Fibroblast of skin of left quadriceps (primary cell): ENCODE measurements at regions not wholly inside any gene's neighbourhood (a gene's known extent, or its start where the extent isn't known, plus 50 kb on each side); places are given as distances from the start of the nearest gene placed in this dataset.
"Not testable (repeated sequence)": the region's sequence is repeated elsewhere in the genome, so short reads cannot be mapped to it uniquely, and the experiment has no call there.

Experiments
- DNase-seq, 2 experiments: peaks; one replicate each; pipeline ENCODE4 v3.0.0-alpha.2; 2013; ENCODE audit warnings: low read depth in 2 of 2

- DNase-seq = no peak
Measured at GRCh38 chr7:110386913-110387312, 704.0 kb upstream of the LRRN3 start.

DNA sequence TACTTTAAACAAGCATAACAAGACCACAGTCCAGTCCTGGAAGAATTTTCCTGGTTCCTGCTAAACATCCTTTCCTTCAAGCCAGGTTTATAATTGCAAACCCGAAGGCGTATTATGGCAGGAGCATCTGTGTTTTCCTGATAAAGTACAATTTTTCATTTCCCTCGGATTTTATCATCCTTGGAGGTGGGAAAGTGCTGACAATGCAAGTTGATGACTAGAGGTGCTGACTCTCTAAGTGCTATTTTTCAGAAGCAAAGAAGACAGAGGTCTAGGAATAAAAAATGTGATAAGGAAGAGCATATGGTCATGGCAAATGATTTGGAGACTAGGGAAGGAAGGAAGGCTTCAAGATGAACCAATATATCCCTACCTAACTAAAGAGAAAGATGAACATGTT, 703.2 kb upstream of the LRRN3 start:
- no peak for DNase-seq

DNA sequence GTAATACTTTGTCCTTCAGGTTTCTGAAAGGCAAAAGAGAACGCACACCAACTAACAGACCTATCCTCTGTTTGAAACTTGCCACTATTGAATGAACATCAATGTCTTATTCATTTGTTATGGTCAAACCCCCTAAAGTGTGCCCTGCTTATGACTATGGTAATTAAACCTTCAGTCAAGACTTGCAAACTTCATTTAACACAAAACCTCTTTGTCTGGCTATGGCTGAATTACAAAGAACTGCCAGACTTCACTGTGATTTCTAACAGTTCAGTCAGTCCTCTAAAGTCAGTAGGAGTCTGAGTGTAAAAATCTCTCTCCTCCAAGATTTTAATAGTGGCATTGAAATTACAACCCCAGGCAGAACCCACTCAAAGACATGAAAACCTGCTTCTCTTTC, 702.5 kb upstream of the LRRN3 start:
- DNase-seq = no peak

DNA sequence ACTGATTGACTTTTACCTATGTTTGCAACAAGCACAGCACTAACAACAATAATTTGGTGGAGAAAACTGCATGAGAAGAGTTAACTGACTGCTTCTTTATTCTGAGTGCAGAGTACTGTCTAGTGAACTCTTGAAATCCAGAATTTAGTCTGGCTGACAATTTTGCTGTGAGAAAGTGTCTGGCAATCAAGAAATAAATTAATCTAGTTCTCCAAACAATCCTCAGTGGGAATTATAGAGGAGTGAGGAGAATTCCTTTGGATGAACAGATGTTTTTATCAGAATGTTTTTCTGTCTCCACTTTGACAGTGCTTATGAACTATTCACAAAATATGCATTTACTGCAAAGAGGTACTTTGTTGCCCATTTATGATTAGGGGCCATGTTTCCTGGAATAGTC, 694.9 kb upstream of the LRRN3 start:
- DNase-seq = no peak

DNA sequence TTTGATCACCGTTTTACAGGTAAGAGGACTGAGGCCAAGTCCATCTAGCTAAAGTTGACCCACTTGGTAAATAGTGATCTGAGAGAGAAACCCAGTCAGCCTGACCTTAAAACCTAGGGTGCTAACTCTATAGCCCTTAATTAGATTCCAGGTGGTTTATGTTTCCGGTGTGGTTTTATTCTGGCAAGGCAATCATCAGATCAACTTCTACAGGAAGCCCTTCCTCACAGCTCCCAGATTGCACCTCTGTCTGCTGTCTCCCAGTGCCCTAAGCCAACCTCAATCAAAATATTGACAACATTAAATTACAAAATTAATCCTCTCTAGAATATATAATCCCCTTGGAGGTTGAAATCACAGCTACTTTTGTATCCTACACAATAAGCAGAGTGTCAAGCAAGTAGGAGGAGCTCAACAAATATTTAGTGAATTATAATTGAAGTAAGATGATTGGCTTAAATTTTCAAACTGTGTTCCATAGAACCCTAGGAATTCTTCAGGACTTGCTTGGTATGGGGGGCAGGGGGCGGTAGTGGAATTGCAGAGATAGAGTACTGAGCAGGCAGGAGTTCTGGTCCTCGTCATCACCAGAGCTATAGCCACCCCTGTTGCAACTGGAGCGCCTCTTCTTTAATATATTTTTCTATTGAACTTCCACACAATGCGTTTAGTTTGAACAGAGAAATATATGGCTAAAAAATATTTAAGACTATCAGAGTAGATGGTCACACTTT, 692.8 kb upstream of the LRRN3 start:
- no peak for DNase-seq

DNA sequence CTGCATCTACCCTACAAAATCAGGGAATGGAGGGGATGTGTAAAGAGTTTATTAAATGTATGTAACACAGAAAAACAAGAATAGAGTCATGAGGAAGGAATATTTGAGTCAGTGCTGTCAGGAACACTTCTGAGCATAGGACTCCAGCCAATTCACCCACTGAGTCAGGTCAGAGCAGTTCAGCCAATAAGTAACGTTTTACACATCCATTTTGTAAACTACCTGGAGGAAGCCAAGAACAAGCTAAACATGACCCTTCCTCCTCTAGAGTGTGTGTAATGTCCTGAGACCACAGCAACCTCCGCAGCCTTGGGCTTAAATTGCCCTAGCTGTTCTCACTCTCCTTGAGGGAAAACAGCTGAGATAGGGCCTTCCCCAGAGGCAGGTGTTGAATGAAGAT, 691.5 kb upstream of the LRRN3 start:
- no peak for DNase-seq

- DNase-seq = no peak
Measured at GRCh38 chr7:110400411-110400810, 690.5 kb upstream of the LRRN3 start.

- no peak for DNase-seq
Measured at GRCh38 chr7:110407242-110407641, 683.7 kb upstream of the LRRN3 start.

GRCh38 chr7:110407706-110408105, 683.2 kb upstream of the LRRN3 start:
- DNase-seq = no peak

GRCh38 chr7:110412614-110413013, 678.3 kb upstream of the LRRN3 start:
- DNase-seq = no peak

GRCh38 chr7:110413038-110413437, 677.9 kb upstream of the LRRN3 start:
- DNase-seq = no peak

- no peak for DNase-seq
Measured at GRCh38 chr7:110417611-110418010, 673.3 kb upstream of the LRRN3 start.

- DNase-seq = no peak
Measured at GRCh38 chr7:110418659-110419280, 672.2 kb upstream of the LRRN3 start.

DNA sequence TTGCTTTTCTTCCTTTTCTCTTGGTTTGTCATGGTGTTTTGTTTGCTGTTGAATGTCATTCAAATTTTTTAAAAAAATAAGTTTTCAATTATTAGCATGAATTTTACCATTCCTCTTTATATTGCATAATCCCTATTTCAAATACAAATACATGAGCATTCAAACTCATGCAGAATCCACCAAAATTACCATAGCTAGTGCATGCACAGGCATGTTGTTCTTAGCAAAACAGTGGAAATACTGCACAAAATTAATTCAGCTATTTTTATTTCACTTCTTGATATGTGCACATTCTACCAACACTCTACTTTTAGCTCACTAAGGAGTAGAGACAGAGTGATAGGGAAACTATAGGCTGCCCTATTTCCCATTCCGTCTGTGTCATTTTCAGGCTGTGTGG, 670.1 kb upstream of the LRRN3 start:
- DNase-seq = no peak

DNA sequence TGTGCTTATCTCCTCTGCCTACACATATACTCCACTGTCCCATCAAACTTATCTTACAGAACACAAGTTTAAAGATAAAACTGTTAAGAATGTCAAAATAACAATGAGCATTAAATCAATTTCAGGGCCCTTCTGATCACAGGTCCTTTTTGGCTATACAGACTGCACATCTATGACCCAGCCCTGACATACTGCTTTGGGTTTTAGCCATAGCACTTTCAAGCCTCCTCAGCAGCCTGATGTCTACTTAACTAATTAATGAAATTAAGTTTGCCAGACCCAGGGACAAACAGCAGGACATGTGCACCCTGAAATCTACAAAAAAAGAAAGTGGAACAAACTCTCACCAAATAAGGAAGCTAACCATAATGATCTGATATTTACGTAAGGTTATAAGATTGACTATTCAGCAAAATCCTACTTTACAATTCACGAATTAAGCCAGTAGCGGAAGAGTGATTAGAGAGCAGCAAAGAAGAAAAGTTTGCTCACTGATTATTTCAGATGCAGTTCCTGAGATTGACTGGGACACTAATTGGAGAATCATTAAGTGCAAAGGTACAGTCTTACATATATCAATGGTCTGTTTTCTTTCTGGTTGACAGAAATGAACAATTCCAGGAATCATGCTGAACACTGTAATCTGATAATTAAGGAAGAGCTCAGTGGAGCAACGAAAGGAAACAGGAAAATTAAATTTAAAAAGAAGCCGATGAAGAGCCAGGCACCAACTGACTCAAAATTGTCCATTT, 669.3 kb upstream of the LRRN3 start:
- DNase-seq = no peak

DNA sequence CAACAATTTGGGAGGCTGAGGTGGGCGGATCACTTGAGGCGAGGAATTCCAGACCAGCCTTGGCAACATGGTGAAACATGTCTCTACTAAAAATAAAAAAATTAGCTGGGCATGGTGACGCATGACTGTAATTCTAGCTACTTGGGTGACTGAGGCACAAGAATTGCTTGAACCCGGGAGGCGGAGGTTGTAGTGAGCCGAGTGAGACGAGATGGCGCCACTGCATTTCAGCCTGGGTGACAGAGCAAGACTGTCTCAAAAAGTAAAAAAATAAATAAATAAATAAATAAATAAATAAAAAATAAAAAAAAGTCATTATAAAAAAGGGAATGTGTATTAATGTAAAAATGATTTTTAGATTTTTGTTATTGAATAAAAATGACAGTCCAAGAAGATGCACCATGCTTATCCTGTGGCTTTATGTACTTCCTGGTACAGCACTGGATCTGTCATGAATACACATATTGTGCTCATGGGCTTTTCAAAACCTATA, 658.8 kb upstream of the LRRN3 start:
- DNase-seq = no peak

DNA sequence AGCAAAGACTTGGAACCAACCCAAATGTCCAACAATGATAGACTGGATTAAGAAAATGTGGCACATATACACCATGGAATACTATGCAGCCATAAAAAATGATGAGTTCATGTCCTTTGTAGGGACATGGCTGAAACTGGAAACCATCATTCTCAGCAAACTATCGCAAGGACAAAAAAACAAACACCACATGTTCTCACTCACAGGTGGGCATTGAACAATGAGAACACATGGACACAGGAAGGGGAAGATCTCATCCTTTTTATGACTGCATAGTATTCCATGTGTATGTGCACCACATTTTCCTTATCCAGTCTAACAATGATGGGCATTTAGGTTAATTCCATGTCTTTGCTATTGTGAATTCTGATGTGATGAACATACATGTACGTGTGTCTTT, 652.0 kb upstream of the LRRN3 start:
- not testable (repeated sequence) for DNase-seq

DNA sequence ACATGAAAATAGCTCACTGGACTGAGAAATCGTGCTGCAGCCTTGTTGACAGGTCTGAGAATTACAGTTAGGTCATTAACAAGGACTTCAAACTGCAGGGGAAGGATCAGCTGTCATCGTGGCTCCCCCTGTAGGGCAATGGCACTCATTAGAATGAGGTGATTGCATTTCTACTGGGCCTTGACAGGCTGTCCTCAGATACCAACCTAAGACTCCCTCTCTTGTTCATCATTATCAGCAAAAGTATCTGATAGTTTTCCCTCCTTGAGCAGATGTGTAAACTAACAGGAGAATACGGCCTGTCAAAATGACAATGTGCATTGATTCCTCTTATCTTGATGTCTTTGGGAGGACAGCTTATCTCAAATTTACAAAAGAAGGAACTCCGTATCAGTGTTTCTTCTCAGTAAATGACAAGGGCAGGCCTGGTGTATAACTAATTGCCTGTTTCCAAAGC, 648.5 kb upstream of the LRRN3 start:
- DNase-seq = no peak

- DNase-seq = no peak
Measured at GRCh38 chr7:110446658-110447057, 644.3 kb upstream of the LRRN3 start.

DNA sequence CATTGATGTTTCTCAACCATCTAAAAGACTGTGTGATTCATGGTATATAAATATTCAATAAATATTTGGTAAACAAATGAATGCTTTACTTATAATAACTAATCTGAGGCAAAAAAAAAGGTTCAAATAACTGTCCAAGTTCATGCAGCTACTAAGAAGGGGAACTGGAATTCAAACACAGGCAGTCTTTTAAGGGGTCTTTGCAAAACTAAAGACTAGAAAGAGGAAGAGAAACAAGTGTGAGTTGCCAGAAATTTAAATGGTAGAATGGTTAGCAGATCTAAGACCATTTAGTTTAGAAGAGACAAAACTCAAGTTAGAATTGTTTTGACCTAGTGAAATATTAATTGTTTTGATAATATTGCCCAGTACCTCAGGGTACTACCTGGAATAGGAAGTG, 642.0 kb upstream of the LRRN3 start:
- DNase-seq = no peak

DNA sequence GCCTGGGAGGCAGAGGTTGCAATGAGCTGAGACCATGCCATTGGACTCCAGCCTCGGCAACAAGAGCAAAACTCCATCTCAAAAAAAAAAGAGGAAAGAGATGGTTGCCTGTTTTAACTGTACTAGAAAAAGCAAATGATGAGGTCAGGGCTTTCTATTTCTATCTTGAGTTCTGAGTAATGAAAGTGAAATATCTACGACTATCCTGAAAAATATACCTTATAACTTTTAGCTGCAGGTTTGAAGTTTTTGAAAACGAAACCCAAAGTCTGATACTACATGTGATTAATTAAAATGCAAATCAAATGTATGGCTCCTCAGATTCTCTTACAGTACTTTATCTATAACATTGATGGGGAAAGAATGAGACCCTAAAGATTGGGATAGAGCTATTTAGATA, 636.2 kb upstream of the LRRN3 start:
- no peak for DNase-seq

DNA sequence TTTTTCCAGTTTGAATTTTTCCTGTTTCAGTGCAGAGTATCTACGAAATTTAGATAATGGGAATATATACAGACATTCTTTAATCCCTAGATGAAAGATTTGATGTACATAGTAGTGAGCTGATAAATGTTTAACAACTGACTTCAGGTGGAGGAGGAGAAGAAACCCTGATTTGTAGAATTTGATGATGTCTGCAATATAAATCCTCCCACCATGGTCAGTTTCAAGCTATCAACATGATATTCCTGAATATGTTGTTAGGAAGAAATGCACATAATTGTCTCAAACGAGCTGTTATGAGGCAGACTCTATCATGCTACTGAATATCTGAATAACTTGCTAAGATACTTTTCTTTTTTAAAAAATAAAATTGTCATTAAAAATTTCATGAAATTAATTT, 629.3 kb upstream of the LRRN3 start:
- no peak for DNase-seq

DNA sequence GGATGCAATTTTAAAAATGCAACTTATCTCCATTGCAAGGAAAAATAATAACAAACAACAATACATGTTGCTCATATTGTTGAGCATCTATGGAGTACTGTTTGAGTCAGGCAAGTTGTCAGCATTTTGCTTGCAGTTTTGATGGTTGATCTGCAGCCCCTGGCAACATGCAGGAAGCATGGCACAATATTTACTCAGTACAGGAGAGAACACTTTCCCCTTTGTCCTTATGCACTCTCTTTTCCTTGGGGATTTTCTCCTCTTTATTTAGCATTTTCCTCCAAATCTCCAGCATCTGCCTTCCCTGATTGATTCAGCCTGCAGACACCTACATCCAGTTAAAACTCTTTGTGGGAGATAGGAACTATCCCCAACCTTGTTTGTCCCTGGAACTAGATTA, 620.5 kb upstream of the LRRN3 start:
- no peak for DNase-seq
